SK-N-MC (cell line): ENCODE measurements at regions not wholly inside any gene's neighbourhood (a gene's known extent, or its start where the extent isn't known, plus 50 kb on each side); places are given as distances from the start of the nearest gene placed in this dataset.

ENCODE experiments used
- EZH2 ChIP-seq: fragments of 200-600 bp; sonication (generic); IDR thresholded peaks from one replicate; pipeline ENCODE4 v1.6.1; 2017; ENCODE audit warnings: antibody characterized with exemption
- POLR2AphosphoS5 ChIP-seq: IDR thresholded peaks from 2 replicates; pipeline ENCODE4 v1.6.1; 2012; ENCODE audit warnings: mild to moderate bottlenecking, low read depth, low read length, borderline replicate concordance

DNA sequence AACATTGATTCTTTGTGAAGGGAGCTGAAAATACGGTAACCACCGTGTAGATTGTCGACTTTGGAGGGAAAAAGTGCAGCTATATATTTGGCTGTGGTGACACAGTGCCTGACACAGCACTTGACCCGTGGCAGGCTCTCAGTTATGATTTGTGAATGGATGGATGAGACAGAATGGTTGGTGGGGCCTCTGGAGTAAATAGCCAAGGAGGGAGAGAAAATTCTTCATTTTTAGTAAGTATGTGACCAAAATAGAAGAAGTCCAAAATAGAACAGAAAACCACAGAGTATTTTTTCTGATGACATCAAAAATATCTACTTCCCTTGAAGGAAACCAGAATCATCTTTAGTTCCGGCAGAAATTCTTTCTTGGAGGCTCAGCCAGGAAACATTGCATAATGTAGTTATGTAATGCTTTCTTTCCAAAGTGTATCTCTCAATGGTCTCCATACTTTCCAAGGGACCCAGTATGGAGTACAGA lies 82.0 kb upstream of the WSCD2 start:
- TF ChIP-seq POLR2AphosphoS5, result no peak
- no peak for TF ChIP-seq EZH2
